ENCODE measurements at regions not wholly inside any gene's neighbourhood (a gene's known extent, or its start where the extent isn't known, plus 50 kb on each side); places are given as distances from the start of the nearest gene placed in this dataset.

DNA sequence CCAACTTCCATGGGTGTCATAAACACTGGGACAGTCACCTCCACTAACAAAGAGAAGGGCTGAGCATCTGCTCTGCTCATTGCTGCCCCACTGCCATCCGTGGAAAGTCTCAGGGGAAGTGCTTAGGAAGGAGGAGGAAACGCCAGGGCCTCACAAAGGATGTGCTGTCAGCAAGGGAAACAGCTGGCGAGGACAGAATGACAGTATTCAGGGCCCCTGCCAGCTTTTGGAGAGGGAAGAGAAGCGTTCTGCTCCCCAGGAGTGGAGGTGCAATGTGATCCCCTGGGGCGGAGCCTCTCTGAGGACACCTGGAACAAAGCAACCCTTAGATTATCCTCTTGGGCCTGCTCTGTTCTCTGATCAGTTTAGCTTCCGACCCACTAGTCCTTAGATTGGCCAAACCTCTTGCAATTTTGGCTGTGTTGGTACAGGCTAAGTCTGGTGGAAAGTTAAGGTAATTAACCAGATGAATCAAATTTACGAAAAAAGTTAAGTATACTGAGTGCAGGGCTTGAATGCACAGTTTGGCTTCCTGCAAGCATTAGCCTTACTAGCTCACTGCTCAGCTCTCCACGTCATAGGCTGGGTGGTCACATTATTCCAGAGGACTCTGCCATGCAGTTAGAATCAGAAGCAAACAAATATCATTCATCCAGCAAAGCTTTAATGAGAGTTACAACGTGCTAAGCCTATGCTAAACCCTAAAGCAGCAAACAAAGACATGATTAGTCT lies 170.2 kb upstream of the NFIA start:
- TF ChIP-seq, protein P1, sequence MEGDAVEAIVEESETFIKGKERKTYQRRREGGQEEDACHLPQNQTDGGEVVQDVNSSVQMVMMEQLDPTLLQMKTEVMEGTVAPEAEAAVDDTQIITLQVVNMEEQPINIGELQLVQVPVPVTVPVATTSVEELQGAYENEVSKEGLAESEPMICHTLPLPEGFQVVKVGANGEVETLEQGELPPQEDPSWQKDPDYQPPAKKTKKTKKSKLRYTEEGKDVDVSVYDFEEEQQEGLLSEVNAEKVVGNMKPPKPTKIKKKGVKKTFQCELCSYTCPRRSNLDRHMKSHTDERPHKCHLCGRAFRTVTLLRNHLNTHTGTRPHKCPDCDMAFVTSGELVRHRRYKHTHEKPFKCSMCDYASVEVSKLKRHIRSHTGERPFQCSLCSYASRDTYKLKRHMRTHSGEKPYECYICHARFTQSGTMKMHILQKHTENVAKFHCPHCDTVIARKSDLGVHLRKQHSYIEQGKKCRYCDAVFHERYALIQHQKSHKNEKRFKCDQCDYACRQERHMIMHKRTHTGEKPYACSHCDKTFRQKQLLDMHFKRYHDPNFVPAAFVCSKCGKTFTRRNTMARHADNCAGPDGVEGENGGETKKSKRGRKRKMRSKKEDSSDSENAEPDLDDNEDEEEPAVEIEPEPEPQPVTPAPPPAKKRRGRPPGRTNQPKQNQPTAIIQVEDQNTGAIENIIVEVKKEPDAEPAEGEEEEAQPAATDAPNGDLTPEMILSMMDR (conservative IDR thresholded peaks at IDR 0.05 in 1 of 2, IDR thresholded peaks at IDR 0.05 in 1 of 2; ENCODE audit: low read depth in 1 of 2, low read length in 2 of 2), result no peak
- no peak for TF ChIP-seq EZH2 (IDR thresholded peaks at IDR 0.05; ENCODE audit: low read length, missing control alignments)

All from fibroblast of lung (primary cell).